GM18502 (cell line): ENCODE measurements at regions not wholly inside any gene's neighbourhood (a gene's known extent, or its start where the extent isn't known, plus 50 kb on each side); places are given as distances from the start of the nearest gene placed in this dataset.
"Not testable (repeated sequence)": the region's sequence is repeated elsewhere in the genome, so short reads cannot be mapped to it uniquely, and the experiment has no call there.

ENCODE experiments used
- ATAC-seq: cut with Tn5 transposase; IDR thresholded peaks from one replicate; pipeline ENCODE4 v1.9.1; 2021; ENCODE audit warnings: mild to moderate bottlenecking; ENCODE audit not compliant: unreplicated experiment, poor library complexity

DNA sequence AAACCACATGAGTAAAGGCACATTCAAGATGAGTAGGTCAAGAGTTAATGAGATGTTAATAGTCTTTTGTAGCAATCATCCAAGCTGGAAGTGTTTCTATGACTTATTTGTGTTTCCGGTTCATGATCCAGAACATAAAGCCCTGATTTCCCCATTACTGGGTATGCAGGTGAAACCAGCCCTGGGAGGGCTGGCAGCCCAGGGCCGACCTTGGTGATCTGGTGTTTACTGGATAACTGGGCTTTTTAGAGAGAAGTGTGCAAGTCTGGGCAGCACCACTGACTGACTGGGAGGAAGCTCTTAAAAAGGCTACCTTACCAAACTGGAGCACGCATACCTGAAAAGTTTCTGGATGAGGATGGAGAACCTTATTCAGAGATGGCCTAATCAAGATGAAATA lies 431.6 kb upstream of the VRK2 start:
- no peak for ATAC-seq

DNA sequence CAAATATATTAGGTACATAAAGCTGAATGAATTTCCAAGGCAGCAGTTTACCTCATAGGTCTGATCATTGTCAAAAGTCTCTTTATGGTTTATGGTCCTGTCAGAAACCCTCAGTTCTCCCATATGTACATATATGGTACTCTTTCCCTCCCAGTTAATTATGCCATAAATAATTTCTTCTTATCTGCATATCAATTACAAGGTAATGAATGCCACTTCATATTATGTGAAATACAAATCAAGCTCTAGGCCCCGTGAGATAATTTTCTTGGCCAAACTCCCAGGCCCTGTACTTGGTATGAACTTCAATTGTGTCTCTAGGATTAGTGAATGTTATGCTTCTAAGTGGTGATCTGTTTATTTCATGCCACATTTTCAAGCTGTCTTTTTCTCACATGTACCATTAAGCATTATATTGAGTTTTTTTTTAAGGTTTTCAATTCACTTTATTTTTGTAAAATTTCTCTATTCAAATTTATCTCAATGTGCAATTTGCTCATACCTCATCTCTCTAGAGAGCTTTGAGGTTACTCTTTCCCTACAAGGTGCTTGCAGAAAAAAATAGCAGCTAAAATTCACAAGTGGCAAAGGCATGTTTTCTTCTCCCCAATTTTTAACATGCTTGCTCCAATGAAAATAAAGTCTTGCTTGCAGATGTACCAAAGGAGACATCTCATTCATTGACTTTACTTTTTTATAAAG lies 430.6 kb upstream of the VRK2 start:
- ATAC-seq: no peak

DNA sequence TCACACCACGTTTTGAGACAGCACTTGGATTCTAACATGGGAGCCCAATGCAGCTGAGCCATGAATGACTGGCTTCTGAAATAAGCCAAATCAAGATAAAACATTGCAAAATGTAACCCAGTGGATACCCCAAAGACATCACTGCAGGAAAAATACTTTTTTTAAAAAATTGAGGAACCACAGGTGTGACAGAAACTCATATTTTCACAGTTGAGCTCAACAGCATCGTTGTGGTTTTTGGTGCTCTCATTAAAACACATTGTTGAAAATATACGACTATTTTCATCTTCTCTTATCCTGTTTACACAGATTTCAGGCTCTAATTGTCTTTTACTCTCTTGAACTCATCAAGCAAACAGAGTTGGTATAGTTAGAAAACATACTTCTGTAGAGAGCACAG lies 429.3 kb upstream of the VRK2 start:
- no peak for ATAC-seq

DNA sequence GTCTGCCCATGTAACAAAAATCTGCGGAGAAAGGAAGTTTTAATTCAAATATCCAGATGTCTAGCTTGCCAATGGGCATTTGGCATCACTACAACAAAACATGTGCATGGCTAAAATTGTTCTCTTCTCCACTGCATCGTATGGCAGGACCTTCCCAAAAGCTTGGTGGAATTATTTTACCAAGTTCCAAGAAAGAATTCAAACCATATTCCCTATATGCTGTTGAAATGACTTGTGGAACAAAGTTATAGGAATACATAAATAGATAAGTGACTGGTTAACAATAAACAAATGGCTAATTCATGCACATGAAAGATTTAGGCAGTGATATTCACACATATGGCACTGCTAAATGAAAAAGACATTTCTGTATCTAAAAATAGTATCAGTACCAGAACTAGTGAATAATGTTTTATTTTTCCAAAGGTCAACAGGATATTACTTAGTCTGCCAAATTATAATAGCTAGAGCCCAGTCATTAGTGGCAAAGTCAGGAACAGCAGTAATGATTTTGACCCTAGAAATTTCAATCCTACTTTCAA lies 425.4 kb upstream of the VRK2 start:
- no peak for ATAC-seq

DNA sequence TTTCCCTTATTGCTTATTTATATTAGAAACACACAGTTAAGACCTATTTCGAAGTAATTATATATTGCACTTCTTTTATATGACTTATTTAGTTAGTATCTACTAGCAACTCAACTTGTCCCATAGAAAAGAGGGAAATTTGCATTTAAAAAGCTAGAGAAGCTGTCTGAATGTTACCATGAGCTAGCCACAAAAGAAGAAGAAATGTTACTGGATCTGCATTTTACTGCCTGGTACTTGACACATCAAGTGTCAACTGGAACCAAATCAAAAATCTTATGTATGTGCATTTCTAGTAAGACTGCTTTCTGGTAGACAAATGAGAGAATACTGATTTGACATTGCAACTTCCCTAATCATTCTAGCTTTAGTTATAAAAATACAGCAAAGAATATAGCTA lies 424.6 kb upstream of the VRK2 start:
- ATAC-seq: no peak

DNA sequence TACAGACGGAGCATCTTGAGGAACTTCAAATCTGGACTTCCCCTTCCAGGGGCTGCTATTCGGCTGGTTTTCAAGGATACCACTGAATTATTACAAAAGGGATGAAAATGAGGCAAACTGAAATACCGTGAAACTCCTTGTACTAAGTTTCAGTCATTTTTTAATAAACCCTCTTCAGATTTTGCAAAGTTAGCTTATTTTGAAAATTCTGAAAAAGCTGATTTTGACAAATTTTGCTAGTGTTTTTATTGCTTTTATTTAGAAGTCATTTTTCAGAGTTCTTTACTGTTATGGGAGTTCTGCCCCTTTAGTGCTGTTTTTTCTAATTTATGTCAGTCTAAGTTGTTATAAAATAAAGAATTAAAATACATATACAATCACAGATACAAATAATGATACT lies 390.4 kb upstream of the VRK2 start:
- ATAC-seq: no peak

- no peak for ATAC-seq
Observed at GRCh38 chr2:57669570-57669969, 377.0 kb upstream of the VRK2 start.

DNA sequence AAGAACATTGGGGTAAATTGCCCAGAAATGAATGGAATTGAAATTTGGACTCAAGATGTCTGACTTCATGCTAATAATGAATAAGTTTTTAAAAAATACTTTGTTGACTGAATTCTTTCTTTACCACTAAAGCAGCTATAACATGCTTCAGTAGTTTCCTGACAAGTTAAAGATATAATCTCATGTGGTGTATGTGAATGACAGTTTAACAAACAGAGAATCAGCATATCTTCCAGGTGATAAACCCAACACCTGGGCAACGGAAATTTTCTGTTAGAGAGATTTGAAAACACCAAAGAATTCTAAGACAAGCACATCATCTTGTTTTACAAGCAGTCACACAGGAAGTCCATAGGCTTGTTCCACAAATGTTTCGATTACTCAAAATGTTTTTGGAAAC lies 372.6 kb upstream of the VRK2 start:
- no peak for ATAC-seq

GRCh38 chr2:57674743-57675142 lies 371.9 kb upstream of the VRK2 start:
- ATAC-seq: no peak

- ATAC-seq: no peak
Observed at GRCh38 chr2:57677296-57677695, 369.3 kb upstream of the VRK2 start.

- ATAC-seq: no peak
Observed at GRCh38 chr2:57681650-57682049, 365.0 kb upstream of the VRK2 start.

- ATAC-seq: no peak
Observed at GRCh38 chr2:57685032-57685431, 361.6 kb upstream of the VRK2 start.

DNA sequence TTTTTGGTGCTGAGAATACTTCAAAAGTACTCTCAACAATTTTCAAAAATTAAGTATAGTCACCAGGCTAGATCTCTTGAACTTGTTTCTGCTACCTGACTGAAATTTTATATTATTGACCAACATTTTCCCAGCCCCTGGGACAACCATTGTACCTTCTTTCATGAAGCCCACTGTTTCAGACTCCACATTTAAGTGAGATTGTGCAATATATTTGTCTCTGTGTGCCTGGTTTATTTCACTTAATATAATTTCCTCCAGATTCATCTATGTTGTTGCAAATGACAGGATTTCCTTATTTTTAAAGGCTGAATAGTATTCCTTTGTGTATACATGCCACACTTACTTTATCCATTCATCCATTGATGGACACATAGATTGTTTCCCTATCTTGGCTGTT lies 354.2 kb upstream of the VRK2 start:
- no peak for ATAC-seq

DNA sequence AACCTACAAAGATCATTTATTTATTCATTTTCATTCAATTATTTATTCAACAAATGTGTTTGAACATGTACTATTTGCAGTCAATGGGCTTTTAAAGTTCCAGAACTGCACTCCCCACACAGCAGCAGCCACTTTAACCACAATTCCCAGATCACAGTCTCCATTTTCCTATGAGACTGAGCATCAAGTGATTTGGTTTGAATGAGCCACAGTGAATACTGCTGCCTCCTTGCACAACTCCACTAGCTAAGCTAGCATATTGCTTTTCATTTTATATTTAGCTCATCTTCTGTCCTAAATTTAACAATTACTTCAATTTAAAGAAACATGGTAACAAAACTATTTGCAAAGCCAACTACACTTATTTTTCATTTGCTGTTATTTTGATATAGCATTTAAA lies 353.4 kb upstream of the VRK2 start:
- ATAC-seq: no peak

DNA sequence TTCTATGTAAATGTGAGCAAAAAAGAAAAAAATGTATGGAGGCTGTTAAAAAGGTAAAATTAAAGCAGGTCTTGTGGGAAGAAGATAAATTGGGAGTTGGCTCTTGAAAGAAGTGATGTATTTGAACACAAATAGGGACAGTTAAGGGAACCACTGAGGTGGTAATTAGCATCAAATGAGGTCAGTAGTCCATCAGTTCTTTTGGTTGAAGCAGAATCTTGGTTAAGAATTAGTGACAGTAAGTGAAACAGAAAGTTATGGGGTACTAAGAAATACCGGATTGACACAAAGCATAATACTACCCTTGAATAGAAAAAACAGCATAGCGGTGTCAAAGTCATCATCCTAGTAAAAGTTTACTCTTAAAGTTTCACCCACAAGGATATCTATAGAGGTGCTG lies 352.6 kb upstream of the VRK2 start:
- no peak for ATAC-seq

DNA sequence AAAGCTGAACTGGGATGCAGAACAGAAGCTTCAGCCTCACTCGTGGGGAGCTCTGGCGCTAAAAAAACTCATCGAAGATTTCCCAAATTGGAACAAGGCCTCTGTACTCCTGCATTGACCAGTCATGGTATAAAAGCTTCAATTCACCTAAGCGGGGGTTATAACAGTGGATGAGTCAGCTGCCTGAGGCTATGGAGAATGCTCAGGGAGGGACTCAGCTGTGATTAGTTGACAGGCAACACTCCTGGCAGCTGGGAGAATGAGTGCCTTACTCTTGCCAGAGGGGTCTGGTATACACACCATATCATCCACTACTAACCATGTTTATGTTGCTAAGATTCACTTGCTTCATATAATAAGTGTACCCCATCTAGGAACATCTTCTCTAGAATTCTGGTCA lies 350.6 kb upstream of the VRK2 start:
- ATAC-seq: no peak

DNA sequence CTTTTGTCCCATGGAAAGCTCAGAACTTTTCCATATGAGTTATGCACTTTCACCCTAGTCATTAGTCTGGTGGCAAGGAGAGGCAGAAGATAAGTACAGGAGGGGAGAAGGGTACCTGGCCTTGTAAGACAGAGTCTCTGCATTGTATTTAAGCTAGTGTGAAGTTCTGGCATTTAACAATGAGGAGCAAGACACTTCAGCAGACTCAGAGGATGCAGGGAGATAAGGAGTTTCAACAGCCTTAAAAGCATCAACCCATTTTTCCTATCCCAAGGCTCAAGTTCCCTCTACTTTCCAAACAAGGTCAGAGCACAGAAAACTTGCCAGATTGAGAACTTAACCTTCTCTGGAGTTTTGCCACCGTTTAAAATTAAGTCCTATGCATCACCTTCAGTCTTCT lies 348.2 kb upstream of the VRK2 start:
- ATAC-seq: no peak

- no peak for ATAC-seq
Observed at GRCh38 chr2:57698935-57699449, 347.6 kb upstream of the VRK2 start.

DNA sequence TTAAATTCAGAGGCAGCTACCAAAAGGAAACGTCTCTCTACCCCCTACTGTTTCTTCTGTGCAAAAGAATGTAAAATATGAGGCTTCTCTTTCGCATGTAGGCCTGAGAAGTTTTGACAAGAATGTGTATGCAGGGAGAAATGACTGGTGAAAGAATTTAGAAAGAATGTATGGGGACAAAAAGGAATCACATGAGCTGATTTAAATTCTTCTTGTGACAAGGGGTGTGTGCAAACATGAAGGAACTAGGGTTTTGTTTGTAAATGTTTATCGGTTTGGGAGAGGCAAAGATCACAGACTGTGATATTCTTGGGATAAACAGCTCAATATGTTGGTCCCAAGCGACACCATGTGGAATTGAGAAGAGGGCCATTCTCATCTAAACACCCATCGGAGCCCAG lies 345.2 kb upstream of the VRK2 start:
- no peak for ATAC-seq

DNA sequence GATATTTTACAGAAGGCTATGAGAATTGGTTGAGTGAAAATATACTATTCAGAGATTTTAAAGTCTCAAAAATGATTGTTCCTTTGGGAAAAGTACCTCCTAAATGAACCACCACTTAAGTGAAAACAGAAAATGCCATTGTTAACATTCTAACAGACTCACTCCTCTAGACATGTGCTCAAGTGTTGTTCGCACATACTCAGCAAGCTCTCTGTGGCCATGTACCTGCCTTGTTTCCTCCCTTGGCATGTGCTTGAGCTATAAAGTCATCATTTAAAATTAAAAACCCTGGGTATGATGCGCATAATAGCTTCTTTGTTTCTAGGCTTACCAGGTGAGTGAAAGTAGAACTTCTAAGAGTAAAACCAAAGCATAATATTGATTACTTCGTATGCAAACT lies 343.2 kb upstream of the VRK2 start:
- ATAC-seq: no peak

GRCh38 chr2:57707794-57708193 lies 338.8 kb upstream of the VRK2 start:
- not testable (repeated sequence) for ATAC-seq

GRCh38 chr2:57711991-57712390 lies 334.6 kb upstream of the VRK2 start:
- no peak for ATAC-seq
